Ishikawa (cell line): ENCODE measurements at regions not wholly inside any gene's neighbourhood (a gene's known extent, or its start where the extent isn't known, plus 50 kb on each side); places are given as distances from the start of the nearest gene placed in this dataset.

Source experiments
- EGR1 ChIP-seq: IDR thresholded peaks from 2 replicates; pipeline ENCODE4 v1.6.1; 2012
- EP300 ChIP-seq: IDR thresholded peaks from 2 replicates; pipeline ENCODE4 v1.6.1; 2012; ENCODE audit warnings: borderline replicate concordance
- FOXM1 ChIP-seq: IDR thresholded peaks from 2 replicates; pipeline ENCODE4 v1.6.1; 2012; ENCODE audit warnings: low read depth, borderline replicate concordance
- RAD21 ChIP-seq: IDR thresholded peaks from 2 replicates; pipeline ENCODE4 v1.6.1; 2012; ENCODE audit warnings: low read depth
- USF1 ChIP-seq: IDR thresholded peaks from 2 replicates; pipeline ENCODE4 v1.6.1; 2012

GRCh38 chr4:42282081-42282901, 115.0 kb upstream of the SHISA3 start:
- TF ChIP-seq FOXM1 (no peak), EGR1 (no peak), EP300 (no peak), USF1 (no peak), RAD21 (peak; percentile 84)
